ENCODE measurements at regions not wholly inside any gene's neighbourhood (a gene's known extent, or its start where the extent isn't known, plus 50 kb on each side); places are given as distances from the start of the nearest gene placed in this dataset.
A peak's percentile ranks its signal among the peaks of the same experiment; 100 is the strongest.

GRCh38 chr21:34022627-34023335 lies 50.6 kb upstream of the MRPS6 start:
- peak in 2 of 3 donors; percentile 29 to 47 for DNase-seq (ENCODE audit: low read depth in 2 of 3, low spot score in 1 of 3)

DNA sequence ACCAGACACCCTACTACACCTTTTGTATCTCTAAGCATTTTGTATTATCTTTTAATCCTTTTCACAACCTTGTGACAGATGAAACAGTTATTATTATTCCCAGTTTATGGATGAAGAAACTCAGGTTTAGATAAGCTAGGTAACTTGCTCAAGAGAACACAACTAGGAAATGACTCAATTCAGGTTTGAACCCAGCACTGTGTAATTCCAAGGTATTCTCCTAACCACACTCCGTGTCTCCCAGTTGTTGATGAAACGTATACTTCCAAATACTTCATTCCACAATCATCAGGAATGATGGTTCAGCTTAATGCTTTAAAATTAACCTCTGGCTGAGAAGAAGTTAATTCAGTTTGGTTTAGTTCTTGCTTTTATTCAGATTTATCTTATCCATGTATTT lies 51.7 kb upstream of the MRPS6 start:
- no peak for DNase-seq (ENCODE audit: low read depth in 2 of 3, low spot score in 1 of 3)

GRCh38 chr21:34020983-34021553 lies 52.3 kb upstream of the MRPS6 start:
- no peak for DNase-seq (ENCODE audit: low read depth in 2 of 3, low spot score in 1 of 3)

- no peak for DNase-seq (ENCODE audit: low read depth in 2 of 3, low spot score in 1 of 3)
These were observed 53.2 kb upstream of the MRPS6 start for GRCh38 chr21:34020005-34020847.

DNA sequence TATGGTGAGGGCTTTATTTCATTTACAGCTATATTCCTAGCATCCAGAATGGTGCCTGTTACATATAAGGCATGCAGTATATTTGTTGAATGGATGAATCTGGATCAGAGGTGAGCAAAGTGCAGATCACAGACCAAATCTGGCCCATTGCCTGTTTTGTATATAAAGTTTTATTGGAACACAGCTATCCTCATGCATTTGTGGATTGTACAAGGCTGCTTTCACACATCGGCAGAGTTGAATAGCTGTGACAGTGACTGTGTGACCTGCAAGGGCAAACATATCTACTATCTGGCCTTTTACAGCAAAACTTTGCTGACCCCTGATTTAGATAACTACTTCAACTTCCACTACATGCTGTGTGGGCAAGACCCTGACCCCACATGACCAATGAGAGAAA lies 54.0 kb upstream of the MRPS6 start:
- DNase-seq (ENCODE audit: low read depth in 2 of 3, low spot score in 1 of 3), result no peak

- DNase-seq (ENCODE audit: low read depth in 2 of 3, low spot score in 1 of 3), result no peak
These were observed 54.5 kb upstream of the MRPS6 start for GRCh38 chr21:34018910-34019309.

GRCh38 chr21:34018185-34018584 lies 55.2 kb upstream of the MRPS6 start:
- DNase-seq (ENCODE audit: low read depth in 2 of 3, low spot score in 1 of 3), result no peak

DNA sequence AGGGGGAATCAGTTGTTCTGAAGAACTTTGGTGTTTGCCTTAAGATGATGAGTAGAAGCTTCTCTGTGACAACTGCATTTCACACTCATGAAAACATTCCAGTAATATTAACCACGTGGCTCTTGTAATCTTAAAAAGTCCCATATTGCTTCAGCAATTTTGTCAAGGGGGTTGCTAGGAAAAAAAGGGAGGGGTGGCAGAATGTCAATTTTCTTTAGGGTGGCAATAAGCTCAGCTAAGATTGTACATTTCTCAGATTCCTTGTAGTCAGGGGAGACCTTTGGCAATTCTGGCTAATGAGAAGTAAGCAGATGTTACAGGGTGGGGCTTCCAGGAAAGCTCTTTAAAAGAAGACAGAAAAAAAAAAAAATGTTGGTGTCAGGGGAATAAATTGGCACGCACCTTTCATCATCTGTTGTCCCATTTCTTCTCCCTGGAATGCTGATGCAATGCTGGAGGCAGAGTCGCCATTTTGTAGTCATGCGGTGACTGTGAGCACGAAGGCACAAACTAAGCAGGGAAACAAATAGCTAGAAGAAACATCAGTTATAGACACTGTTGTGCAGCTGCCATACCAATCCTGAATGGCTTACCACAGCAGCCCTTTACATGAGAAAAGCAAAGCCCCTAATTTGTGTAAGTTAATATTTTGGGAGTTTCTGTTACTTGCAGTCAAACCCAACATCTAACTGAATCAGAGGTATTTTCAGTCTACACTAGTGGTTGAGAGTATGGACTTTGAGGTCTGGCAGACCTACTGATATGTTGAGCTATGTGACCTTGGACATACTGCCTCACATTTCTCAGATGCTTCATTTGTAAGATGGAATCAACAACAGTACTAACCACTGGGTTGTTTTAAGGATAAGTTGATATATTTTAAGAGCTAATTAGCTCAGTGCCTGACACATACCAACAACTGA lies 56.1 kb upstream of the MRPS6 start:
- no peak for DNase-seq (ENCODE audit: low read depth in 2 of 3, low spot score in 1 of 3)

DNA sequence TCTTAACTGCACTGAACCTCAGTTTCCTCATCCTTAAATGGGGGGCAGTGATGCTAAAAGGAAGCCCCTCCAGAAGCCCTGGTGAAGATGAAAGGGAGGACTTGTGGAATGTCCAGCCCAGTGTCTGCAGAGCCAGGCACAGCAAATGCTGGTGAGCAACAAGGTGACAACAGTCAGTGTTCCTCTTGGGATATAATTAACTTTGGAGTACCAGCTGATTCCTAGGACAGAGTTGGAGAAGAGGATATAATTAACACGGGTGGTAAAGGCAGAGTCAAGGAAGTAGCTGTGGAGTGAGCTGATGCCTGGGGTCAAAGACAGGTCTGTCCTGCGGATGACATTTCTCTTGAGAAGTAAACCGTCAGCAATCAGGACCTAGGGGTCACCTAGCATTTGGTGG lies 60.7 kb upstream of the MRPS6 start:
- DNase-seq (ENCODE audit: low read depth in 2 of 3, low spot score in 1 of 3), result no peak

GRCh38 chr21:34011660-34012059 lies 61.7 kb upstream of the MRPS6 start:
- DNase-seq (ENCODE audit: low read depth in 2 of 3, low spot score in 1 of 3), result no peak

DNA sequence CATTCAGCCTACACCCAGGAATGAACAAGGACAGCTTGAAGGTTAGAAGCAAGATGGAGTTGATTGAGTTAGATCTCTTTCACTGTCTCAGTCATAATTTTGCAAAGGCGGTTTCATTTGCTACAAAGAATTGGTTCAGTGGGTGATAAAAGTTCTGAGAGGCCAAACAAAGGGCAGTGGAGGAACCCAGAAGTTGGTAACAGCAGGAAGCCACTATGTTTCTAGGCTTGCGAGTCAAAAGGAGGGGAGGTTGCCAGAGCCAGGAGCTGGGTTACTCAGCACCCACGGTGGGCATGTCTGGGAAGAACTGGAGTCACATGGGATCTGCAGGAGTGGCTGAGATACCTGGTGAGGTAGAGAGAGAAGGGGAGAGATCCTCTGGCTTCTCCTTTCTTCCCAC lies 64.2 kb upstream of the MRPS6 start:
- DNase-seq (ENCODE audit: low read depth in 2 of 3, low spot score in 1 of 3), result no peak

DNA sequence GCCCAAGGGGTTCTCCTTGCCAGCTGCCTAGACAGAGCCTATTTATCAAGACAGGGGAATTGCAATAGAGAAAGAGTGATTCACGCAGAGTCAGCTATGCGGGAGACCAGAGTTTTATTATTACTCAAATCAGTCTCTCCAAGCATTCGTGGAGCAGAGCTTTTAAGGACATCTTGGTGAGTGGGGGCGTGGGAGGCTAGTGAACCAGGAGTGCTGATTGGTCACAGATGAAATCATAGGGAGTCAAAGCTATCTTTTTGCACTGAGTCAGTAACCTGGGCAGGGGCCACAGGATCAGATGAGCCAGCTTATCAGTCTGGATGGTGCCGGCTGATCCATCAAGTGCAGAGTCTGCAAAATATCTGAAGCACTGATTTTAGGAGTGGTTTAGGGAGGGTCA lies 64.8 kb upstream of the MRPS6 start:
- peak; percentile 66 to 73 (median 72) for DNase-seq (ENCODE audit: low read depth in 2 of 3, low spot score in 1 of 3)

GRCh38 chr21:34006611-34007168 lies 66.7 kb upstream of the MRPS6 start:
- no peak for DNase-seq (ENCODE audit: low read depth in 2 of 3, low spot score in 1 of 3)

DNA sequence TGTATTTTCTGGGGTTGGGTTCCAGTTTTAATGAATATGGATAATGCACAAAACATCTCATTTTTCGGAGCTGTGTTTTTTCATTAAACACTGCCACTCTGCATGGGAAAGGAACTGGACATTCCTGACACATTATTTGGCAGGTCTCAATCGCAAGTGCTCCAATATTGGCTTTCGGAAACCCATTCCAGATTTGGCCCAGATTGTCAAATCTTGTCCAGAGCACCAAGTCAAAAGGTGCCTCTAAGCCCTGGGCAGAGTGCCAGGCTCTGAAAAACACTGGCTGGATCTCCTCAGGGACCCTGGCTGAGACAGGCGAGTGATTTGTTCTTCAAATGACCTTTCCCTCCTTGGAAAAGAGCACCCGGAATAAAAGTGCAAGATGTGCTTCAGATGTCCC lies 68.4 kb upstream of the MRPS6 start:
- DNase-seq (ENCODE audit: low read depth in 2 of 3, low spot score in 1 of 3), result no peak

DNA sequence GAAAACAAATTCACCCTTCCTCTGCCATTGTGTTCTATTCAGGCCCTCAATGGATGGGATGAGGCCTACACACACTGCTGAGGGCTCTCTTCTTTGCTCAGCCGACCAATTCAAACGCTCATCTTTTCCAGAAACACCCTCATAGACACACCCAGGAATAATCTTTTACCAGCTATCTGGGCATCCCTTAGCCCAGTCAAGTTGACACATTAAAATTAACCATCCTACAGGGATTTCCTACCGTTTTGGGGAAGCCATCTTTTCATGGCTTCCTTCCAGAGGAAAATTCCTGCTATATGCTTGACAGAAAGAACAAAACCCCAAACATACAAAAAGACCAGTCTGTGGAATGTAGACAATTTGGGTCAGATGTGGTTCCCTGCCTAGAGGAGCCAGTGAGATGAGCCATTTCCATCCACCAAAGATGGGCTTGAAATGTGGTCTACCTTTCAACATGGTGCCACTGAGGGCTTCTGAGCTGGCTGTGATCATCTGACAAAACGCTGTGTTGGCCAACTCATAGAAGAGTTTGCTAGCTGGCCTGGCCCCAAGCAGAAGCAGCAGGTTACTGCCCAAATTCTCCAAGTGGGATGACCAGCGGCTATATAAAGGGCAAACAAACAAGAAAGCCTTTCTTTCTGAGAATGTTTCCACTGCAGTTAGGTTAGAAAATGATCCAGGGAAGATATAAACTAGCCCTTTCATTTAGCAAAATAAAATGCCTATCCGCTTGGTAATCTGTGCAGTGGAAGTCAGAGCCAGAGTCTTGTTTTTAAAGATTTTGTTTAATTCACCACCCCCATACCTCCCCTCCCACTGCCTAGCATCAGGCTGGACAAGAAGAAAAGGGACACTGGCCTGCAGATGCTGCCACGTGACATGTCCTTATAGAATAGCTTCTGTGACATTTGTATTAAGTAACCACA lies 69.1 kb upstream of the MRPS6 start:
- DNase-seq (ENCODE audit: low read depth in 2 of 3, low spot score in 1 of 3), result no peak

- no peak for DNase-seq (ENCODE audit: low read depth in 2 of 3, low spot score in 1 of 3)
These were observed 70.0 kb upstream of the MRPS6 start for GRCh38 chr21:34003428-34003827.

GRCh38 chr21:34000375-34000774 lies 73.0 kb upstream of the MRPS6 start:
- DNase-seq (ENCODE audit: low read depth in 2 of 3, low spot score in 1 of 3), result no peak

DNA sequence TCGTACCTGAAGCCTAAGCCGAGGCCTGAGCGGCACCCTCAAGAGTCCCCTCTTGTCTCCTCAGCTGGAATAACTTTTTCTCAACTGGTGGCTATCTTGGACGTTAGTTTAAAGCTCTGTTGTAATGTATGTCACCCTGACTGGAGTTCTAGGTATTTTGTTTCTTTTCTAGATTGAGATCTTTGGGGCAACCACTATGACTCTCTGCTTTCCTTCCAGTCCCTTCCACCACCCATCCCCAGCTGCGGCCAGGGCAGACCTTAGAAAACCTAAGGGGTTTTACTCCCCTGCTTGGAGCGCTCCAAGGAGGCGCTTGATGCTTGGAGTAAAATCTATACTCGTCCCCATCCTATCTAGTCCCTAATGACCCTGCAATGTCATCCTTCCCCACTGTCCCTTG lies 74.6 kb upstream of the MRPS6 start:
- DNase-seq (ENCODE audit: low read depth in 2 of 3, low spot score in 1 of 3), result no peak

GRCh38 chr21:33998402-33998801 lies 75.0 kb upstream of the MRPS6 start:
- no peak for DNase-seq (ENCODE audit: low read depth in 2 of 3, low spot score in 1 of 3)

DNA sequence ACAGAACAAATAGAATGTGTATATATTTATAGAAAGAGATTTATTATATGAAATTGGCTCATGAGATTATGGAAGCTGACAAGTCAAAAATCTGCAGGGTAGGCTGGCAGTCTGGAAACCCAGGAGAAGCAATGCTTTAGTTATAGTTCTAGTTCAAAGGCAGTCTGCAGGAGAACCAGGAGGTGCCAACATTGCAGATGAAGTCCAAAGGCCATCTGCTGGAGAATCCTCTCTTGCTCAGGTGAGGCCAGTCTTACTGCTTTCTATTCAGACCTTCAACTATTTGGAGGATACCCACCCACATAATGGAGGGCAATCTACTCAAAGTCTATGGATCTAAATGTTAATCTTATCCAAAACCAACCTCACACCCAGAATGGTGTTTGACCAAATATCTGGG lies 75.9 kb upstream of the MRPS6 start:
- DNase-seq (ENCODE audit: low read depth in 2 of 3, low spot score in 1 of 3), result no peak
